H9 (cell line): ENCODE measurements at regions not wholly inside any gene's neighbourhood (a gene's known extent, or its start where the extent isn't known, plus 50 kb on each side); places are given as distances from the start of the nearest gene placed in this dataset.

Experiments
- DNase-seq: peaks from one replicate; pipeline ENCODE4 v3.0.0-alpha.2; 2017
- H2AFZ ChIP-seq: one replicate; pipeline ENCODE4 v1.6.1; 2013; ENCODE audit warnings: mild to moderate bottlenecking, low read length, control low read depth, moderate library complexity
- H2AK5ac ChIP-seq: 2 replicates; pipeline ENCODE4 v1.6.1; 2013; ENCODE audit warnings: low read length, control low read depth, mixed read lengths; ENCODE audit not compliant: insufficient read length
- H2BK120ac ChIP-seq: one replicate; pipeline ENCODE4 v1.6.1; 2013; ENCODE audit warnings: low read depth, mild to moderate bottlenecking, low read length, control low read depth, inconsistent platforms; ENCODE audit not compliant: poor library complexity, severe bottlenecking
- H2BK12ac ChIP-seq: 2 replicates; pipeline ENCODE4 v1.6.1; 2013; ENCODE audit warnings: low read length, control low read depth, mixed read lengths, low read depth; ENCODE audit not compliant: insufficient read length
- H2BK15ac ChIP-seq: 2 replicates; pipeline ENCODE4 v1.6.1; 2013; ENCODE audit warnings: low read depth, low read length, control low read depth
- H2BK20ac ChIP-seq: one replicate; pipeline ENCODE4 v1.6.1; 2013; ENCODE audit warnings: low read depth, mild to moderate bottlenecking, low read length, control low read depth, inconsistent platforms; ENCODE audit not compliant: poor library complexity, severe bottlenecking
- H2BK5ac ChIP-seq: 2 replicates; pipeline ENCODE4 v1.6.1; 2013; ENCODE audit warnings: low read length, control low read depth, mixed read lengths; ENCODE audit not compliant: insufficient read length
- H3K14ac ChIP-seq: 2 replicates; pipeline ENCODE4 v1.6.1; 2013; ENCODE audit warnings: low read length, control low read depth; ENCODE audit not compliant: insufficient read depth
- H3K18ac ChIP-seq: 2 replicates; pipeline ENCODE4 v1.6.1; 2013; ENCODE audit warnings: low read depth, mild to moderate bottlenecking, mixed read lengths, low read length, control low read depth; ENCODE audit not compliant: insufficient read length
- H3K23ac ChIP-seq: 2 replicates; pipeline ENCODE4 v1.6.1; 2013; ENCODE audit warnings: low read length, control low read depth, mixed read lengths, low read depth; ENCODE audit not compliant: insufficient read length
- H3K23me2 ChIP-seq: 2 replicates; pipeline ENCODE4 v1.6.1; 2013; ENCODE audit warnings: low read depth, mild to moderate bottlenecking, mixed read lengths, low read length, control low read depth; ENCODE audit not compliant: insufficient read length, poor library complexity, severe bottlenecking
- H3K27ac ChIP-seq: 2 replicates; pipeline ENCODE4 v1.5.1; 2013; ENCODE audit warnings: low read length, control low read depth, mixed read lengths, low read depth; ENCODE audit not compliant: insufficient read length
- H3K27me3 ChIP-seq: 2 replicates; pipeline ENCODE4 v1.6.1; 2013; ENCODE audit warnings: low read length, control low read depth, inconsistent platforms; ENCODE audit not compliant: insufficient read depth
- H3K4ac ChIP-seq: 2 replicates; pipeline ENCODE4 v1.6.1; 2013; ENCODE audit warnings: low read depth, mild to moderate bottlenecking, control low read depth, inconsistent platforms, low read length, moderate library complexity
- H3K4me1 ChIP-seq: 2 replicates; pipeline ENCODE4 v1.6.1; 2013; ENCODE audit warnings: low read length, control low read depth, inconsistent platforms; ENCODE audit not compliant: insufficient read depth
- H3K4me2 ChIP-seq: 2 replicates; pipeline ENCODE4 v1.6.1; 2013; ENCODE audit warnings: low read length, control low read depth, mixed read lengths; ENCODE audit not compliant: insufficient read length, insufficient read depth
- H3K56ac ChIP-seq: 2 replicates; pipeline ENCODE4 v1.6.1; 2013; ENCODE audit warnings: low read depth, mild to moderate bottlenecking, mixed read lengths, low read length, control low read depth; ENCODE audit not compliant: insufficient read length
- H3K79me1 ChIP-seq: 2 replicates; pipeline ENCODE4 v1.6.1; 2013; ENCODE audit warnings: low read depth, mild to moderate bottlenecking, moderate library complexity, low read length, control low read depth, inconsistent platforms; ENCODE audit not compliant: insufficient read depth, poor library complexity, severe bottlenecking
- H3K79me2 ChIP-seq: 2 replicates; pipeline ENCODE4 v1.6.1; 2013; ENCODE audit warnings: low read length, control low read depth, inconsistent platforms; ENCODE audit not compliant: insufficient read depth
- H3K9ac ChIP-seq: 2 replicates; pipeline ENCODE4 v1.6.1; 2013; ENCODE audit warnings: low read length, control low read depth, mixed read lengths; ENCODE audit not compliant: insufficient read length; ENCODE audit errors: extremely low read depth
- H3K9me3 ChIP-seq: one replicate; pipeline ENCODE4 v1.6.1; 2013; ENCODE audit warnings: low read depth, low read length, inconsistent platforms; ENCODE audit not compliant: control insufficient read depth
- H3T11ph ChIP-seq: one replicate; pipeline ENCODE4 v1.6.1; 2013; ENCODE audit warnings: mild to moderate bottlenecking, low read length, control low read depth, inconsistent platforms
- H4K20me1 ChIP-seq: one replicate; pipeline ENCODE4 v1.6.1; 2013; ENCODE audit not compliant: control insufficient read depth, insufficient read length, insufficient read depth
- H4K5ac ChIP-seq: 2 replicates; pipeline ENCODE4 v1.6.1; 2013; ENCODE audit warnings: low read depth, mild to moderate bottlenecking, mixed read lengths, low read length, control low read depth; ENCODE audit not compliant: insufficient read length
- H4K8ac ChIP-seq: replicated peaks from 2 replicates; pipeline ENCODE4 v1.6.1; 2013; ENCODE audit warnings: low read length, control low read depth, mixed read lengths, low read depth; ENCODE audit not compliant: insufficient read length
- H4K91ac ChIP-seq: 2 replicates; pipeline ENCODE4 v1.6.1; 2013; ENCODE audit warnings: low read depth, mild to moderate bottlenecking, moderate library complexity, mixed read lengths, low read length, control low read depth; ENCODE audit not compliant: insufficient read length
- H3K27ac Mint-ChIP-seq, 3 experiments: 2 replicates in 2 of 3; 3 replicates in 1 of 3; pipeline ENCODE4 v1.8.0; 2020 to 2021; ENCODE audit warnings: mixed read lengths in 3 of 3, mild to moderate bottlenecking in 1 of 3, moderate library complexity in 1 of 3
- H3K27me3 Mint-ChIP-seq: 2 replicates; pipeline ENCODE4 v1.8.0; 2021; ENCODE audit warnings: low read depth, mild to moderate bottlenecking, moderate library complexity, mixed read lengths
- H3K36me3 Mint-ChIP-seq, 3 experiments: 2 replicates in 2 of 3; 3 replicates in 1 of 3; pipeline ENCODE4 v1.8.0; 2020 to 2021; ENCODE audit warnings: low read depth in 3 of 3, mixed read lengths in 3 of 3; ENCODE audit not compliant: insufficient read depth in 1 of 3
- H3K4me1 Mint-ChIP-seq, 2 experiments: 2 replicates each; pipeline ENCODE4 v1.8.0; 2020; ENCODE audit warnings: mixed read lengths in 2 of 2
- H3K4me3 Mint-ChIP-seq, 2 experiments: 2 replicates in 1 of 2; 3 replicates in 1 of 2; pipeline ENCODE4 v1.8.0; 2020 to 2021; ENCODE audit warnings: mild to moderate bottlenecking in 2 of 2, mixed read lengths in 2 of 2, moderate library complexity in 1 of 2
- H3K9me3 Mint-ChIP-seq, 2 experiments: 2 replicates in 1 of 2; 3 replicates in 1 of 2; pipeline ENCODE4 v1.8.0; 2020; ENCODE audit warnings: mild to moderate bottlenecking in 2 of 2, mixed read lengths in 2 of 2, moderate library complexity in 1 of 2
- CTCF ChIP-seq: fragments of 200-600 bp; sonication (generic); conservative IDR thresholded peaks from 3 replicates; pipeline ENCODE4 v1.8.0; 2021; ENCODE audit warnings: antibody characterized with exemption, mild to moderate bottlenecking
- WGBS: extraction: QIAGEN DNeasy Blood & Tissue Kit; methylation state at CpG from one replicate; pipeline ENCODE4 v1.1.7; 2013; ENCODE audit warnings: missing lambda C conversion rate, low lambda C conversion rate, mixed read lengths; ENCODE audit not compliant: insufficient read length; ENCODE audit errors: extremely low coverage; 5-methylcytosine and 5-hydroxymethylcytosine counted together

GRCh38 chr1:36669262-36669661 lies 186.5 kb upstream of the CSF3R start:
- no peak overlapping the region for H2BK15ac ChIP-seq
- no peaks in the 10 kb centered on the region for H3K27me3 ChIP-seq
- H2AK5ac ChIP-seq, result no peak overlapping the region
- H3K27ac ChIP-seq, result no peak overlapping the region
- no peak overlapping the region for H4K8ac ChIP-seq
- no peak for DNase-seq
- H3K9me3 Mint-ChIP-seq, result no peaks in the 10 kb centered on the region
- H3K9me3 ChIP-seq, result no peaks in the 10 kb centered on the region
- no peak overlapping the region for H3K4me3 Mint-ChIP-seq
- peaks cover 0 to 15% of the 10 kb centered on the region in 2 experiments; a peak in 1 of 4 replicates for H3K4me1 Mint-ChIP-seq
- no peak overlapping the region for H4K91ac ChIP-seq
- TF ChIP-seq CTCF, result no peak
- H3K14ac ChIP-seq, result no peak overlapping the region; the same call in 1 of the 2 replicates
- H2BK12ac ChIP-seq, result no peak overlapping the region
- H3K4ac ChIP-seq, result no peak overlapping the region
- no peak overlapping the region for H3K4me2 ChIP-seq
- H2BK5ac ChIP-seq, result no peak overlapping the region
- H3K79me1 ChIP-seq, result no peaks in the 10 kb centered on the region
- H3K27ac Mint-ChIP-seq, result no peak overlapping the region
- WGBS, result no CpG with 5 or more reads among the region's 9 CpGs
- no peaks in the 10 kb centered on the region for H3K79me2 ChIP-seq
- no peak overlapping the region for H3T11ph ChIP-seq
- no peak overlapping the region for H4K5ac ChIP-seq
- H3K36me3 Mint-ChIP-seq, result no peaks in the 10 kb centered on the region
- peaks cover 10% of the 10 kb centered on the region for H3K27me3 Mint-ChIP-seq
- H4K20me1 ChIP-seq, result no peaks in the 10 kb centered on the region
- no peaks in the 10 kb centered on the region for H3K23me2 ChIP-seq
- no peak overlapping the region for H2AFZ ChIP-seq
- no peak overlapping the region for H2BK20ac ChIP-seq
- no peak overlapping the region for H3K18ac ChIP-seq
- no peak overlapping the region for H3K9ac ChIP-seq
- H3K23ac ChIP-seq, result no peak overlapping the region
- H3K56ac ChIP-seq, result no peak overlapping the region
- H3K4me1 ChIP-seq, result peaks cover 2% of the 10 kb centered on the region; the same call in 1 of the 2 replicates
- no peak overlapping the region for H2BK120ac ChIP-seq
